ENCODE measurements at regions not wholly inside any gene's neighbourhood (a gene's known extent, or its start where the extent isn't known, plus 50 kb on each side); places are given as distances from the start of the nearest gene placed in this dataset.

DNA sequence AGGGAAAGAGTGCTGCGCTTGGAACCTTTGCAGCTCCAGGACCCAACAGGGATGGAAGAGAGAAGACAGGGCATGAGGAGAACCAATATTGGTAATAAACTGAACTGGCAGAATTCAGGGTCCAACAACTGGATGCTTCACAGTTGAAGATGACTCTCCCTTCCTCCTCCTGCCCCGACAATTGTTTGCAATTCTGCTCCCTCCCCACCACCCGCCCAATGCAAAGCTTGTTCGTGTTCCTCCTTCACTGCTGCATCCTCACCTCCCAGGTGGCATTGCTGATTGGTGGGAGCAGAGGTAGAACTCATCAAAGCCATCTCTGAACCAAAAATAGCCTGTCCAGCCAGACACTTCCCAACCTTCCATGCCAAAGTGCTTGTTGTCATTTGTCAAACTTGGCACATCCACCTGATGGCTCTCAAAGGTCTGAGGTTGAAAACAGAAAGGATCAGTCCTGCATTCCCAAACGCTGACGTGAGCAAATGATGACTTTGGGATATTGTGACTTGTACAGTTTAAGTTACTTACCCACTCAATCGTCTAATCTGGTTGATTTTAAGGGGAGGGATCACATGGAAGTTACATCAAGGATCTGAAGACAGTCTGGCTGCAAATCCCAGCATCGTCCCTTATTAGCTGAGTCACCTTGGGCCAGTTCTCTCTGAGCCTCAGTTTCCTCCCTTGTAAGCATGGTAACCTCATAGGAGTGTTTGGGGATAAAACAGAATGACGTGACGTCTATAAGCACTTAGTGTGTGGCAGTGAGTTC is 242.6 kb upstream of the CRY1 start:
- DNase-seq (no peak), ATAC-seq (no peak)
- H3K27ac ChIP-seq, result no peak overlapping the region
- intact Hi-C loops (cut with DNase I; ENCODE audit: low total_unique reads), result no loop called here
- H3K27me3 ChIP-seq, result no peaks in the 10 kb centered on the region
- TF ChIP-seq, protein P1, sequence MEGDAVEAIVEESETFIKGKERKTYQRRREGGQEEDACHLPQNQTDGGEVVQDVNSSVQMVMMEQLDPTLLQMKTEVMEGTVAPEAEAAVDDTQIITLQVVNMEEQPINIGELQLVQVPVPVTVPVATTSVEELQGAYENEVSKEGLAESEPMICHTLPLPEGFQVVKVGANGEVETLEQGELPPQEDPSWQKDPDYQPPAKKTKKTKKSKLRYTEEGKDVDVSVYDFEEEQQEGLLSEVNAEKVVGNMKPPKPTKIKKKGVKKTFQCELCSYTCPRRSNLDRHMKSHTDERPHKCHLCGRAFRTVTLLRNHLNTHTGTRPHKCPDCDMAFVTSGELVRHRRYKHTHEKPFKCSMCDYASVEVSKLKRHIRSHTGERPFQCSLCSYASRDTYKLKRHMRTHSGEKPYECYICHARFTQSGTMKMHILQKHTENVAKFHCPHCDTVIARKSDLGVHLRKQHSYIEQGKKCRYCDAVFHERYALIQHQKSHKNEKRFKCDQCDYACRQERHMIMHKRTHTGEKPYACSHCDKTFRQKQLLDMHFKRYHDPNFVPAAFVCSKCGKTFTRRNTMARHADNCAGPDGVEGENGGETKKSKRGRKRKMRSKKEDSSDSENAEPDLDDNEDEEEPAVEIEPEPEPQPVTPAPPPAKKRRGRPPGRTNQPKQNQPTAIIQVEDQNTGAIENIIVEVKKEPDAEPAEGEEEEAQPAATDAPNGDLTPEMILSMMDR (IDR thresholded peaks at IDR 0.05 in 4 of 5, conservative IDR thresholded peaks at IDR 0.05 in 1 of 5), result no peak
- TF ChIP-seq POLR2A (IDR thresholded peaks at IDR 0.05), result no peak
- in situ Hi-C loops (cut with MboI; ENCODE audit: low sequenced_read_pairs in 4 of 4), result no loop called here
- no peaks in the 10 kb centered on the region for H3K36me3 ChIP-seq
- H3K4me1 ChIP-seq, result no peaks in the 10 kb centered on the region
- no peaks in the 10 kb centered on the region for H3K9me3 ChIP-seq
- no peak overlapping the region for H3K4me3 ChIP-seq

DNA sequence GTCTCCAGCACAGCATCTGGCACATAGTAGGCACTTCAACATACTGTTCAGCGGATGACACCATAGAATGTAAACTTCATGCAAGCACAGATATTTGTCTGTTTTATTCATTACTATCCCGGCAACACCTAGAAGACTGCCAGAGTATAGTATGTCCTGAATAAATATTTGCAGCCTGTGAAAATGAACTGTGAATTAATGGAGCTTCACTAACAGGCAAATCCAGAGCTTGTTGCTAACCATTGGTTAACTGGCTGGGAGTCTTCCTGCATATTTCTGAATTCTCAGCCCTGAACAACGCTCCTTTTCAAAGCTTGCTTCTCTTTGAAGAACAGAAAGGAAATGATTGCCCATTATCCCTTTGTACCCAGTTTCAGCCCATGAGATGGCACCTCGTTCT is 243.3 kb upstream of the CRY1 start:
- H3K27ac ChIP-seq, result no peak overlapping the region
- ATAC-seq, result no peak
- in situ Hi-C loops (cut with MboI; ENCODE audit: low sequenced_read_pairs in 4 of 4), result no loop called here

DNA sequence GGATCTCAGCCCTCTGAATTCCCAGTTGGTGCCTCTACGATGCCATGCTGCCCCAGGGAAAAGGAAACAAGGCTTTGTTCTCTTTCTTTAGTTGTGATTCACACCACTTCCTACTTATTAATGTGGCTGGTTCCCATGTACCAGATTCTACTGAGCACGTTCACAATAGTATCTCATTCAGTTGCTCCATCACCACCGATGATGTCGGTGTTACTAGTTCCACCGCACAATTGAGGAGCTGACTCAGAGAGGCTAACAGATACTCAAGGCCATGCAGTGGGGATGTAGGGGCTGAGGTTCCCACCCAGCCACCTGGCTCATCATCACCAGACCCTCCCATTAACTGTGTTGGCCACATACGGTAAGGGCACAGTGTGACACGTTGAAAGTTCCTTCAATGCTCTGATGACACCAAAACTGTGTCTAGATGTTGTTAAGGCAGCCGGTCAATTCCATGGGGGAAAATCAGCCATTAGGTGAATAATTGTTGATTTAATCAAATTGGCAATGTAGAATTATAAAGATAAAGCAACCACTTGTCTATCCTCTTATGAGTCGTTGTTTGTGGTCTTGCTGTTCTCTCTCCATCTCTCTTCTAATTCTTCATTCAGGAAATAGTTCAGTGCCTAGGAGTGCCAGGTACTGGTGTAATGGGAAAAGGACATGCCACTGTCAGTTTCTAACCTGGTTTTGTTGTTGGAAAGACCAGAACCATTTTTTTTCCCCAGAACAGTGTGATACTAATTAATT is 244.2 kb upstream of the CRY1 start:
- DNase-seq (no peak), ATAC-seq (no peak)
- Histone ChIP-seq H3K9me3 (no peaks in the 10 kb centered on the region), H3K4me3 (no peak overlapping the region), H3K36me3 (no peaks in the 10 kb centered on the region), H3K4me1 (no peaks in the 10 kb centered on the region), H3K27ac (no peak overlapping the region), H3K27me3 (no peaks in the 10 kb centered on the region)
- in situ Hi-C loops (cut with MboI; ENCODE audit: low sequenced_read_pairs in 4 of 4) (no loop called here), intact Hi-C loops (cut with DNase I; ENCODE audit: low total_unique reads) (no loop called here)
- TF ChIP-seq POLR2A (IDR thresholded peaks at IDR 0.05), result no peak
- TF ChIP-seq, protein P1 (IDR thresholded peaks at IDR 0.05 in 4 of 5, conservative IDR thresholded peaks at IDR 0.05 in 1 of 5), result no peak

More for the DNA sequence above, 243.3 kb upstream of the CRY1 start:
- H3K4me3 ChIP-seq, result no peak overlapping the region
- no peaks in the 10 kb centered on the region for H3K36me3 ChIP-seq
- H3K4me1 ChIP-seq, result no peaks in the 10 kb centered on the region
- intact Hi-C loops (cut with DNase I; ENCODE audit: low total_unique reads), result no loop called here
- H3K9me3 ChIP-seq, result no peaks in the 10 kb centered on the region
- TF ChIP-seq, protein P1 (IDR thresholded peaks at IDR 0.05 in 4 of 5, conservative IDR thresholded peaks at IDR 0.05 in 1 of 5), result no peak
- no peak for TF ChIP-seq POLR2A (IDR thresholded peaks at IDR 0.05)
- no peak for DNase-seq
- H3K27me3 ChIP-seq, result no peaks in the 10 kb centered on the region

DNA sequence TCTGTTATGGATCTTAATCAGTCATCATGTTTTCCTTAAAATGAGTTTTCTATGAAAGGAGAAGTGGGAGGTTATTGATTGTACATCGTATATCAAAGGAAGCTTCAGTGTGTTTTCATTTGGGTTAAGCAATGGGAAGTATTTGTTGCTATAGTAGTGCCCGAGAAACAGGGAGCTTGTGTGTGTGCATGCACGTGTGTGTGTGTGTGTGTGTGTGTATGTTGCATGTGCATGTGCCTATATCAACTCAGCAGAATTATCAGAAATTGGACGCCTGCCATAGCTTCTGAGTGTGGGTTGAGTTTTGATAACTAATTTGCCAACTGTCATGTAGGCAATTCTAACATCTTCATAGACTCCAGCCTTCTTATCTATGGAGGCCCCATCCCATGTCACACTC is 246.1 kb upstream of the CRY1 start:
- Histone ChIP-seq H3K4me3 (no peak overlapping the region), H3K36me3 (no peaks in the 10 kb centered on the region), H3K27me3 (no peaks in the 10 kb centered on the region), H3K4me1 (no peaks in the 10 kb centered on the region), H3K9me3 (no peaks in the 10 kb centered on the region), H3K27ac (no peak overlapping the region)
- DNase-seq (no peak), ATAC-seq (no peak)
- no peak for TF ChIP-seq POLR2A (IDR thresholded peaks at IDR 0.05)
- in situ Hi-C loops (cut with MboI; ENCODE audit: low sequenced_read_pairs in 4 of 4), result no loop called here
- intact Hi-C loops (cut with DNase I; ENCODE audit: low total_unique reads), result no loop called here

DNA sequence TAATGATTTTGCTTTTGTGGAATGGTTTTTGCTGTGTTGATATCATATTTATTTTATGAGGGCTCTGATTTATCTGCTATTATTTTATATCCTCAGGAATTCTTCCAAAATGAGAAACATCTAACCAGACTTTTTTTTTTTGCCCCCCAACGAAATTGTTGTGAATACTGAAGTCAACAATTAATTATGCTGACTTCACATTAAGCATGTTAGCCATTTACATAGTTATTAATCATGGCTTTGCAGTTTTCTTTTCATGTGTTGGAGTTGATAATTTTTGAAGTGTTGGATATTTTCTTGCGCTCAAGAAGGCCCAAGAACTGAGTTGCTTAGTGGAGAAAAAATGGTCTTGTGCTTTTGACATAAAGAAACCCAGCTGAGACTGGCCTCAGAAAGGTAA is 246.6 kb upstream of the CRY1 start:
- DNase-seq (no peak), ATAC-seq (no peak)
- Histone ChIP-seq H3K36me3 (no peaks in the 10 kb centered on the region), H3K4me3 (no peak overlapping the region), H3K27ac (no peak overlapping the region), H3K9me3 (no peaks in the 10 kb centered on the region), H3K4me1 (no peaks in the 10 kb centered on the region), H3K27me3 (no peaks in the 10 kb centered on the region)
- in situ Hi-C loops (cut with MboI; ENCODE audit: low sequenced_read_pairs in 4 of 4), result no loop called here
- intact Hi-C loops (cut with DNase I; ENCODE audit: low total_unique reads), result no loop called here
- no peak for TF ChIP-seq POLR2A (IDR thresholded peaks at IDR 0.05)
- TF ChIP-seq, protein P1 (IDR thresholded peaks at IDR 0.05 in 4 of 5, conservative IDR thresholded peaks at IDR 0.05 in 1 of 5), result no peak

Data from gastrocnemius medialis (tissue), 4 donors.